ENCODE measurements at regions not wholly inside any gene's neighbourhood (a gene's known extent, or its start where the extent isn't known, plus 50 kb on each side); places are given as distances from the start of the nearest gene placed in this dataset.

DNA sequence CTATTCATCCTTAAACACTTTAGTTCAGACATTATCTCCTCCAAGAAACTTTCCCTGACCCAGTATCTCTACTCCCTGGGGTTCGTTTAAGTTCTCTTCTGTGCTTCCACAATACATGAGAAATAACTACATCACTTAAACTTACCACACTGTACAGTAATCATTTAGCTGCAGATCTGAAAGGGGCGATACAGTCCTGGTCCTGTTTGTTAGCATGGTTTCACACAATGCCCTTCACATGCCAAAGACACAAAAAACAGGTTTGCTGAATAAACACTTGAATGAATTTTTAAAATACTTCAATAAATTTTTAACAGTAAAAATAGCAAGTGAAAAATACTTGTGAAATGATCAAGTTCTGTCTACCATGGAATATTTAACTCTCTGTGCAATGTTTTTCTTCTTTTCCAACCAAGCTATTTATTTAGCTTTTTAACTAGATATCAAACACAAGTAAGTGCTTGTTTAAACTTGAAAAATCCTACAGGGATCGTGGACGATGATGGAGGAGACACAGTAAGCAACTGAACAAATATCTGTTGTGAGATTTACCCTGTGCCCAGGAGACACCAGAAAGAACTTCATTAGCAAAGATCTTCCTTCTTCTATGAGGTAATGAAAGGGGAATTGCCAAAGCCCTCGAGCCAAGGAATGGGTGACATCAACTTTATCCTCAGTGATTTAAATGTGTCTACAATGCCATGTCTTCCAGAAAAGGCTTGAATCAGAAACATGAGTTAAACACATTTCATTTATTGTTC lies 255.6 kb upstream of the GRIP1 start:
- TF ChIP-seq, protein P1, sequence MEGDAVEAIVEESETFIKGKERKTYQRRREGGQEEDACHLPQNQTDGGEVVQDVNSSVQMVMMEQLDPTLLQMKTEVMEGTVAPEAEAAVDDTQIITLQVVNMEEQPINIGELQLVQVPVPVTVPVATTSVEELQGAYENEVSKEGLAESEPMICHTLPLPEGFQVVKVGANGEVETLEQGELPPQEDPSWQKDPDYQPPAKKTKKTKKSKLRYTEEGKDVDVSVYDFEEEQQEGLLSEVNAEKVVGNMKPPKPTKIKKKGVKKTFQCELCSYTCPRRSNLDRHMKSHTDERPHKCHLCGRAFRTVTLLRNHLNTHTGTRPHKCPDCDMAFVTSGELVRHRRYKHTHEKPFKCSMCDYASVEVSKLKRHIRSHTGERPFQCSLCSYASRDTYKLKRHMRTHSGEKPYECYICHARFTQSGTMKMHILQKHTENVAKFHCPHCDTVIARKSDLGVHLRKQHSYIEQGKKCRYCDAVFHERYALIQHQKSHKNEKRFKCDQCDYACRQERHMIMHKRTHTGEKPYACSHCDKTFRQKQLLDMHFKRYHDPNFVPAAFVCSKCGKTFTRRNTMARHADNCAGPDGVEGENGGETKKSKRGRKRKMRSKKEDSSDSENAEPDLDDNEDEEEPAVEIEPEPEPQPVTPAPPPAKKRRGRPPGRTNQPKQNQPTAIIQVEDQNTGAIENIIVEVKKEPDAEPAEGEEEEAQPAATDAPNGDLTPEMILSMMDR (IDR thresholded peaks at IDR 0.05; ENCODE audit: poor library complexity, severe bottlenecking), result no peak
- Histone ChIP-seq H3K9me3 (ENCODE audit: severe bottlenecking) (no peaks in the 10 kb centered on the region), H3K27me3 (ENCODE audit: insufficient read depth, poor library complexity, severe bottlenecking) (no peaks in the 10 kb centered on the region), H3K4me3 (ENCODE audit: severe bottlenecking) (no peak overlapping the region), H3K36me3 (ENCODE audit: low read depth) (no peaks in the 10 kb centered on the region), H3K4me1 (ENCODE audit: insufficient read depth, poor library complexity, severe bottlenecking) (no peaks in the 10 kb centered on the region), H3K27ac (ENCODE audit: poor library complexity, severe bottlenecking) (no peak overlapping the region)
- ATAC-seq (ENCODE audit: low read depth) (no peak), DNase-seq (ENCODE audit: low spot score) (no peak)

DNA sequence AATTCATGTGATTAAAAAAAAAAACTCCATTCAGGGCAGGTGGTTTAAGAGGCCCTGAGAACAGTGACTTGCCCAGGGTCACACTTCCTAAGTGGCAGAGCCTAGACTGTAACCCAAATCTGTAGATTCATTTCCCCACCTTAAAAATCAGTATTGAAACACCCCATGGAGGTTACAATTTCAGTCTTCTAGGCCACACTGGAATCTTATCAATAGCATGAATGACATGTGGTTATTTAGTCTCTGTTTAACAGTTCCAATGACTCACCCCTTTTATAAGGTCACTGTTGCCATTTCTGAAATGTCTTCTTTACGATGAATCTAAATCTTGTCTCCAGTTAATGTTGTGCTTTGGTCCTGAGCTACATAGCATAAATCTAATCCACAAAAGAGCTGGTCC lies 262.3 kb upstream of the GRIP1 start:
- ATAC-seq (ENCODE audit: low read depth) (no peak), DNase-seq (ENCODE audit: low spot score) (no peak)
- Histone ChIP-seq H3K9me3 (ENCODE audit: severe bottlenecking) (no peaks in the 10 kb centered on the region), H3K27ac (ENCODE audit: poor library complexity, severe bottlenecking) (no peak overlapping the region), H3K36me3 (ENCODE audit: low read depth) (no peaks in the 10 kb centered on the region), H3K27me3 (ENCODE audit: insufficient read depth, poor library complexity, severe bottlenecking) (no peaks in the 10 kb centered on the region), H3K4me1 (ENCODE audit: insufficient read depth, poor library complexity, severe bottlenecking) (no peaks in the 10 kb centered on the region), H3K4me3 (ENCODE audit: severe bottlenecking) (no peak overlapping the region)
- TF ChIP-seq, protein P1 (IDR thresholded peaks at IDR 0.05; ENCODE audit: poor library complexity, severe bottlenecking), result no peak

DNA sequence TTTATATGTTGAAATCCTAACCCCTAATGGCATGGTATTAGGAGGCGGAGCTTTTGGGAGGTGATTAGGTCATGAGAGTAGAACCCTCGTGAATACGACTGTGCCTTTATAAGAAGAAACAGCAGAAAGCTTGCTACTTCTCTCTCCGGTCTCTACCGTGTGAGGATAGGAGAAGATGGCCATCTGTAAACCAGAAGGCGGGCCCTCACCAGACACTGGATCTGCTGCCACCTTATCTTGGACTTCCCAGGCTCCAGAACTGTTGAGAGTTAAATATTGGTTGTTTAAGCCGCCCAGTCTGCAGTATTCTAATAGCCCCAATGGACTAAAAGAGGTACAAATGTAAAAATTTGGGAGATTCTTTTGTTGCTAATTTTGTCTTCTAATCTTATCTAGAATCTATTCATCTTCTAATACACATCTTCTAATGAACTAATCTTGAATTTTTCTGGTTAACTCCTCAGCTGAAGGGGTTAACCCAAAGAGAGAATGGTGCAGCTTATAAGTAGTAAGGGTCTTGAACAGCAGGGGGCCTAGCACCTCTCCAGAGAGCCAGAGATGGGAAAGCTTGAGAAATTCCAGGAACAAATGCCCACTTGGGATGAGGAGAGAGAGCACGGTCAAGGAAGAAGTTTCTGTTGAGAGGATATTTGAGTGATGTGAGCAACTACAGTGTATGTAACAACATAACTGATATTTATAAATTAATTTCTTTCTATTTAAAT lies 264.0 kb upstream of the GRIP1 start:
- DNase-seq (ENCODE audit: low spot score) (no peak), ATAC-seq (ENCODE audit: low read depth) (no peak)
- Histone ChIP-seq H3K4me3 (ENCODE audit: severe bottlenecking) (no peak overlapping the region), H3K4me1 (ENCODE audit: insufficient read depth, poor library complexity, severe bottlenecking) (no peaks in the 10 kb centered on the region), H3K9me3 (ENCODE audit: severe bottlenecking) (no peaks in the 10 kb centered on the region), H3K27me3 (ENCODE audit: insufficient read depth, poor library complexity, severe bottlenecking) (no peaks in the 10 kb centered on the region), H3K36me3 (ENCODE audit: low read depth) (no peaks in the 10 kb centered on the region), H3K27ac (ENCODE audit: poor library complexity, severe bottlenecking) (no peak overlapping the region)
- TF ChIP-seq, protein P1 (IDR thresholded peaks at IDR 0.05; ENCODE audit: poor library complexity, severe bottlenecking), result no peak

DNA sequence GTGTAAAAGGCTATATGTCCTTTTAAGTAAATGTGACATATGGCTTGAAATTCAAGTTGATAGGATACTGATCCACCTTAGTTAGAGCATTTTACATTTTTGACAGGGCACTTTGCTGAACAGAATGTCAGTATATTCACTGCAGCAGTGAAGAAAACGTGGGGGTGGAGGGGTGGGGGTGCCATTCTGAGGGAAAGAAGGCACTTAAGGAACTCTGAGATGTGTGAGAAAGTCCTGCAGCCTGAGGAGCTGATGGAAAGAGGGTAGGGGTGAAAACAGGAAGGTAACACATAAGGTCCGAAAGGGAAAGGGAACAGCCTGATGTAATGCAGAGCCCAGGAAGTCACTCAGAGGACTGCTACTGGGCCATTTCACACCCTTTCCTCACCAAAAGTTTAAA lies 265.5 kb upstream of the GRIP1 start:
- Histone ChIP-seq H3K27ac (ENCODE audit: poor library complexity, severe bottlenecking) (no peak overlapping the region), H3K9me3 (ENCODE audit: severe bottlenecking) (no peaks in the 10 kb centered on the region), H3K27me3 (ENCODE audit: insufficient read depth, poor library complexity, severe bottlenecking) (no peaks in the 10 kb centered on the region), H3K4me1 (ENCODE audit: insufficient read depth, poor library complexity, severe bottlenecking) (no peaks in the 10 kb centered on the region), H3K36me3 (ENCODE audit: low read depth) (no peaks in the 10 kb centered on the region), H3K4me3 (ENCODE audit: severe bottlenecking) (no peak overlapping the region)
- TF ChIP-seq, protein P1 (IDR thresholded peaks at IDR 0.05; ENCODE audit: poor library complexity, severe bottlenecking), result no peak
- DNase-seq (ENCODE audit: low spot score) (no peak), ATAC-seq (ENCODE audit: low read depth) (no peak)
